NCI-H2029 treated with DMSO at 0.1 percent for 48 hours (cell line): ENCODE measurements at regions not wholly inside any gene's neighbourhood (a gene's known extent, or its start where the extent isn't known, plus 50 kb on each side); places are given as distances from the start of the nearest gene placed in this dataset.
"Not testable (repeated sequence)": the region's sequence is repeated elsewhere in the genome, so short reads cannot be mapped to it uniquely, and the experiment has no call there.

ENCODE experiments used
- DNase-seq: peaks from one replicate; lab custom pipeline; 2025; lab: John Stamatoyannopoulos, UW

- no peak for DNase-seq
These were observed 110.1 kb downstream of the ERMARD start for GRCh38 chr6:169861431-169862042.

- DNase-seq: no peak
These were observed 108.7 kb downstream of the ERMARD start for GRCh38 chr6:169859978-169860703.

GRCh38 chr6:169859401-169859977, 108.1 kb downstream of the ERMARD start:
- no peak for DNase-seq

GRCh38 chr6:169858935-169859351, 107.5 kb downstream of the ERMARD start:
- no peak for DNase-seq

GRCh38 chr6:169858293-169858934, 107.0 kb downstream of the ERMARD start:
- DNase-seq: no peak

GRCh38 chr6:169857343-169858292, 106.2 kb downstream of the ERMARD start:
- DNase-seq: no peak

- not testable (repeated sequence) for DNase-seq
These were observed 105.3 kb downstream of the ERMARD start for GRCh38 chr6:169856442-169857342.

- DNase-seq: no peak
These were observed 103.4 kb downstream of the ERMARD start for GRCh38 chr6:169854813-169855212.

- no peak for DNase-seq
These were observed 102.8 kb downstream of the ERMARD start for GRCh38 chr6:169854083-169854725.

- no peak for DNase-seq
These were observed 102.0 kb downstream of the ERMARD start for GRCh38 chr6:169853196-169854082.

GRCh38 chr6:169852504-169853195, 101.2 kb downstream of the ERMARD start:
- no peak for DNase-seq

GRCh38 chr6:169851641-169852503, 100.5 kb downstream of the ERMARD start:
- DNase-seq: no peak

GRCh38 chr6:169850746-169851145, 99.3 kb downstream of the ERMARD start:
- no peak for DNase-seq

GRCh38 chr6:169850154-169850553, 98.7 kb downstream of the ERMARD start:
- DNase-seq: no peak

- DNase-seq: no peak
These were observed 98.0 kb downstream of the ERMARD start for GRCh38 chr6:169849396-169849795.

- no peak for DNase-seq
These were observed 97.5 kb downstream of the ERMARD start for GRCh38 chr6:169848946-169849345.

- no peak for DNase-seq
These were observed 96.5 kb downstream of the ERMARD start for GRCh38 chr6:169847901-169848311.
